ENCODE measurements at regions not wholly inside any gene's neighbourhood (a gene's known extent, or its start where the extent isn't known, plus 50 kb on each side); places are given as distances from the start of the nearest gene placed in this dataset.

DNA sequence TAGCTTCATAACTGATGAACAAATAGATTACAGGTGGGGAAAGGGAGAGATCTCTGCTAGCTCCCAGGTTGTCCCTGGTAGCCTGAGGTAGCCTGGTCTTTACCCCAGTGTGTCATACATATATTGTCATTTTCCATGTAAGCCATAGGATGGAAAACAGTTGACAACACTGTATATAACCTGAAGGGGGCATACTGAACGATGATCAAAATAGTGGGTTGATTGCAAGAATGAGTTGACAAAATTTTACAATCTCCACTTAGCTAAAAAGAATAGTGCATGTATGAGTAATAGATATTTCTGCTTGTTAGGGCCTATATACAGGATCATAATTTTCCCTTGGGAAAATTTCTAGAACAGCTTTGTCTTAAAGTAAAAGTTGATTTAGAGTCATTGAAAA lies 304.1 kb upstream of the HAND2 start:
- no peak for DNase-seq

- no peak for DNase-seq
These were observed 299.5 kb upstream of the HAND2 start for GRCh38 chr4:173829565-173829964.

GRCh38 chr4:173827707-173828106 lies 297.7 kb upstream of the HAND2 start:
- no peak for DNase-seq

DNA sequence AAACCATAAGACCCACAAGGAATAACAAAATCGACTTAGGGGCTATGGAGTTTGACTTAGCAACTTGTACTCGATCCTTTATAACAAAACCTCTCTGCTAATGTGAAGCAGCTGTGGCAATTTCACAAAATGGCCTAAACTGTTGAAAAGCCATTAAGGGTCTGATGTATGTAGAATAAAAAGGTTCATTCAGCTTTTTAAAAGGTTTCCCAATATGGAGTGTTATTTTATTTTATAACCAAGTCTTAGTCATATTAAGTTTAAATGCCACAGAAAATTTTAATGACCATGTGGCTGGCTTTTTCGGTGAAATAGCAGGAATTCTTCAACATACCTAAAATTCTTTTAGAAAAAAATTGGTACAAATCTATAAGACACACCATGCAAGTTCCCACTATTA lies 291.8 kb upstream of the HAND2 start:
- no peak for DNase-seq

GRCh38 chr4:173821036-173821435 lies 291.0 kb upstream of the HAND2 start:
- no peak for DNase-seq

- no peak for DNase-seq
These were observed 277.3 kb upstream of the HAND2 start for GRCh38 chr4:173807347-173807746.

- DNase-seq = no peak
These were observed 275.9 kb upstream of the HAND2 start for GRCh38 chr4:173805884-173806283.

GRCh38 chr4:173802662-173803022 lies 272.6 kb upstream of the HAND2 start:
- no peak for DNase-seq

GRCh38 chr4:173801876-173802661 lies 272.0 kb upstream of the HAND2 start:
- DNase-seq = no peak

DNA sequence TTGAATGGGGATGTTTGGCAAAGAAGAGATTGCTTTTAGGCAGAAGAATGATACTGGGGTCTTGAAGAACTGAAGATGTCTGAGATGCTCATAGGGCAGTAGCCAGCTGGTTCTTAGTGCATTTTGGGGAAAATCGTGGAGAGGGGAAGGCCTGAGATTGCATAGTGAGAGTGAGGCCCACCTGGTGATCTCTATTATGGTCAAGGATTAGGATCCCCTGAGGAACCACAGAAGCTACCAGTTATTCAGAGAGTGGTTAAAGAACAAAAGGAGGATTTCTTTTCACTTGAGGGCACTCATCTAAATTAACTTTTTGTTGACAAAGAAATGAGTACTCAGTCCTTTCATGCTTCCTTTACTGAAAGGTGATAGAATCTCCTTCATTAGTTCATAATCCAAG lies 271.3 kb upstream of the HAND2 start:
- no peak for DNase-seq

- no peak for DNase-seq
These were observed 267.3 kb upstream of the HAND2 start for GRCh38 chr4:173797296-173797695.

DNA sequence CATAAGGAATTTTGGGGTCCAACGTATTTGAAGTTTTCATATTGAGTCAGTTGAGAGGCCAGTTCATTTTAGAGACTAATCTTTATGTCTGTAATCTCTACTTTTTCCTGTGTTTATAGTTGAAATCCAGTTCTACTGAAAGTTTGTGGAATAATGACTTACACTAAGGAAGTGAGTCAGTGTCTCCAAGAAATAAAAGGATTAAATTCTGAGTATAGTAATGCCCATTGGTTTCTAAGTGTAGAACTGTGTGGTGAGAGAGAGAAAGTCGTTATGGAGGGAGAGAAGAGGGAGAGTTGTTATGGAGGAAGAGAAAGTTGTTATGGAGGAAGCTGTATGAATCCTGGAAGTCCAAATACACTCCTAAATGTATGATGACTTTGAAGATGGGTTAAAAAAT lies 264.6 kb upstream of the HAND2 start:
- DNase-seq = no peak

DNA sequence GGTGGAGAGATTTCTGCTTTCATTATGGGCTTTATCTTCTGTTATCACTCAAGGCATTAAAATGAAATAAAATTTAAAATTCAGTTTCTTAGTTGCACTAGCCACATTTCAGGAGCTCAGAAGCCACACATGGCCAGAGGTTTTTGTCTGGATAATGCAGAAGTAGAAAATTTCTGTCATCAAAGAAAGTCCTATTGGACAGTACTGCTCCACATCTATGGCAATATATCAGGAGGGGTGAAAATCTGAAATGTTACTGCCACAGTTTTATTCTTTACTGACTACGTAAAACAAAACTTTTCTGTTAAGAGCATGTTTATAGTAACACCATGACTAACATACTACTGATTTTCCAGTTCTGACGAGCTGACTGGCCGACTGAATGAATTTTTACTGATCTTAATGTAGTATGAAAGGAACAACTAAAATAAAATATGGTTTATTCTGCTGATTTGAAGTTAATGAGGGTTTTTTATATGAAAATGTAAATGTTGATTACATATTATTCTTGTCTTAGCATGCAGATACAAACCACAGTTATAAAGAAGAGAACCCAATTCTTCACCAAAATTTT lies 264.0 kb upstream of the HAND2 start:
- DNase-seq = no peak

DNA sequence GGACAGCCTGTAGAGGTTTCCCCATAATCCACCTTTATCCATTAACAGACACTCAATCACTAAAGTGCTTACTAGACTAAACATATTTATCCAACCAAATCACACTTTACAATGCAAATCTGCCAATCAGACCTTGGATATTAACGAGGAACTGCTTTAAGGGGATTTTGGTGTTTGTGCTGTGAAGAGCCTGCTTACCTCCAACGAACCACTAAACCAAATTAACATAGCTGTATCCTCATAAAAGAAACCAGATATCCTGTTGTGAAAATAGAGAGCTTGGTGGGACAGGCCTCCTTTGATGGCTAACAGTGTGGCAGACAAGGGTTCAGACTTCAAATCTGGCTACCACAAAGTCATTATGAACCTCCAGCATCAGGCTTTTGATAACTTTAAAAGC lies 252.6 kb upstream of the HAND2 start:
- DNase-seq = no peak

GRCh38 chr4:173777921-173778320 lies 247.9 kb upstream of the HAND2 start:
- DNase-seq = no peak

DNA sequence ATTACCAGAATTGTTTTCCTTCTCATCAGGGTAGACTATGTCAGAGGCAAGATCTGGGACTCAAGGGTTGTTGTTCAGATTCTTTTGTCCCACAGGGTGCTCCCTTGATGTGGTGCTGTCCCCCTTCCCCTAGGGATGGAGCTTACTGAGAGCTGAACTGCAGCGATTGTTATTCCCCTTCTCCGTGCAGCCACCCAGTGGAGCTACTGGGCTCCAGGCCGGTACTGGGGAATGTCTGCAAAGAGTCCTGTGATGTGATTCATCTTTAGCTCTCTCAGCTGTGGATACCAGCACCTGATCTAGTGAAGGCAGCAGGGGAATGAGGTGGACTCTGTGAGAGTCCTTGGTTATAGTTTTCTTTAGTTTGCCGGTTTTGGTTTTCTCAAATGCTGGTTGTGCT lies 247.4 kb upstream of the HAND2 start:
- DNase-seq = no peak

- no peak for DNase-seq
These were observed 239.5 kb upstream of the HAND2 start for GRCh38 chr4:173769568-173769967.

- no peak for DNase-seq
These were observed 237.6 kb upstream of the HAND2 start for GRCh38 chr4:173767650-173768049.

DNA sequence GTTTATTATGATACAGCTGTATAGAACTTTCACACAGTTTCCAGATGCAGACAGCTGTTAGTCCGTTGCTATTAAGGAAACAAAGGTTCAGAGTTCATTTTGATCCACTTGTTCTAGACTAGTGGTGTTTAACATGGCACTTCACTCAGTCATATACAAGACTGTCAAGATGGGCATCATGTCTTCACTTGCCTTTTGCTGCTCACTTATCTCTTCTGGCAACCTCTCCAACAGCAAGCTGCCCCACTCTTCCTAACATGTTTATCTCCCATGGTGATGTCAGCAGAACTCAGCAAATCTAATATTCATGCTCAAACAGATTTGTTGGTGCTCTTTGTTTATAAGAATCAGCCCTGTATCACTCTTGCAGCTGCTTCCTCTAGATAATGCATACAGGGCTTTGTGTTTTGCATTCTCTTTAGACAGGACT lies 236.2 kb upstream of the HAND2 start:
- no peak for DNase-seq

DNA sequence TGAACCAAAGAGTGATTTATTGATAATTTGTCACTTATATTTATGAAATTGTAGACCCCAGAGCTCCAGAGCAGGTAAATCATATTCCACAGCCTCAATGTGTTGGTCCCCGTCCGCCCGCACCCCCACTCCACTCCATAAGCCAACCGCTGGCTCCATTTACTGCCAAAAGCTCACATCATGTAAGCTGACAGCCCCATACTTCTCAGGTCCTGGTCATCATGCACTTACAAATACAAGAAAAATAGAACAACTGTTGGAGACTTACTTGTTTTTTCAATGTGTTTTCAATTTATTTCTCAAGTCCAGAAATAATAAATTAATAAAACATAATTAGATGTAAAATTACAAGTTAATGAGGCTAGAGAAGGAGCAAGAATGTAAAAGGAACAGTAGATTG lies 235.7 kb upstream of the HAND2 start:
- DNase-seq = no peak

DNA sequence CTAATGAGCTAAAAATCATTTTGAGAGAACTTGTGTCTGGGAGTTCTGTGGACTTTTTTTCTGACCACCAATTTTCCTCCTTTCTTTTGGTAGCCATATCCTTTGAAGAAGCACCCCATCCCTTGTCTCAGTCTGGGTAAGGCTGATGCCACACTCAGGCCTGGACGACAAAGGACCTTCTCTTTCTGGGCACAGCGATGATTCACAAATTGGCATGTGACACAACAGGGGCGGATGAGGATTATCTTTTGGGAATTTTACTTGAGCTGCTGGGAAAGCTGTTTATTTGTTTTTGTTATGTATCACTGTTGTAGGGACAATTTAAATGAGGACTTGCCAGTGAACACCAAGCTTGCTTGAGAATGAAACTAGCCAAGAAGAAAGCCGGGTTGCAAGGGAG lies 233.4 kb upstream of the HAND2 start:
- no peak for DNase-seq

DNA sequence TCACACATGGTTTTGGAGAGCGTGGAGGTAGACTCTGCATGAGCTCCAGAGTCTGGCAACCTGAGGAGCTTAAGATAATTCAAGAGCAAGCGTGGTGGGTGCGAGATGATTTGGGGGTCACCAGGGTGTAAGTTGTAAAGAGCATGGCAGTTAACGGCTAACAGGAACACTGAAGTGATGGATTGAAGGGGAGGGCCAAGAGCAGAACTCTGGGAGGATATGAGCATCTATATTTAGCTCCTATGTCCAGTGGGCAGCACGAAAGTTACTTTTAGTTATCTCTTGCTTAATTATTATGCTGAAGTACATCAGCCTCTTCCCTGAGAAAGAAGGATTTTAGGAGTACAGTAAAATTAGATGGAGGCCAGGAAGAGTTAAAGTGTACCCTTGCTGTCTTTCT lies 231.9 kb upstream of the HAND2 start:
- DNase-seq = no peak

GRCh38 chr4:173761236-173761635 lies 231.2 kb upstream of the HAND2 start:
- DNase-seq = no peak

GRCh38 chr4:173758132-173758531 lies 228.1 kb upstream of the HAND2 start:
- no peak for DNase-seq

DNA sequence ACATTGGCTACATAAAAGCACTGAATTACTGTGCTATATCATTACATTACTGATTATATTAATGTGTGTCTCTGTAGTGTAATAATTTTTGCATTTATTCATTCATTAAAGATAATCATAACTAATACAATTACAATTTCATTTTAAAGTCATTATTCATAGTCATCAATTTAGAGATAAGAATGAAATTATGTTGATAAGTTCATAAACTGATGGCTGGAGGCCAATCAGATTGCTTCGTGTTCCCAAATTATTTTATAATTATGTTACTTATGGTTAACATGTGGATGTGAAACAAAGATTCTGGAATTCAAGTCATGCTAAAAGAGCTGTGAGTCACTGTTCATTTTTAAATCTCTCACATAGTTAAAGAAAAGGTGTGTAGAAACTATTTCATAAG lies 223.4 kb upstream of the HAND2 start:
- no peak for DNase-seq

Measured in activated CD4-positive, alpha-beta T cell treated with anti-CD3 and anti-CD28 coated beads, Interleukin-2, amount 50 U/mL, for 1 hour (primary cell).